GM18519 (cell line): ENCODE measurements at regions not wholly inside any gene's neighbourhood (a gene's known extent, or its start where the extent isn't known, plus 50 kb on each side); places are given as distances from the start of the nearest gene placed in this dataset.
"Not testable (repeated sequence)": the region's sequence is repeated elsewhere in the genome, so short reads cannot be mapped to it uniquely, and the experiment has no call there.

Experiments
- ATAC-seq: cut with Tn5 transposase; IDR thresholded peaks from one replicate; pipeline ENCODE4 v1.9.1; 2021; ENCODE audit warnings: mild to moderate bottlenecking, moderate library complexity; ENCODE audit not compliant: unreplicated experiment, low FRiP score

- ATAC-seq: no peak
Observed at GRCh38 chr2:75852639-75853038, 141.9 kb upstream of the GCFC2 start.

DNA sequence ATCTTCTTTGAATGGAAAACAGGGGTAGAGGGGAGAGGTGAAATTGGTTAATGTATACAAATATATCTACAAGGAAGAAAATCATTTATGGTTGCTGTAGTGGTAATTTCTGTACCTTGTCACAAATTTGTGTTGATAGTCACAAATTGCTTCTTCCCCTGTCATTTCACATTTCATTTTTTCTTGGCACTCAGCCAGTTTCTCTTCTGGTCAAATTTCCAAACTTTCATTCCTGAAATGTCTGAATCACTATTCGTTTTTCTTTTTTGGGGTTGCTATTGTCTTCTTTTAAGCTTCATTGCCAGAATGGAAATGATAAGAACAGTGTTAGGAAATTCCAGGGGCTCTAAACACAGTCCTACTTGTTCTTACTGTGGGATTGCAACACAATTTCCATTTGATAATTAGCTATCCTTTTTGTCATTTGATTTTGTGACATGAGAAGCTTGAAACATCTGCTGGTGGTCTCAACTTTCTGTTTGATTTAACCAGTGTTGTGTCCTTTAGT, 136.0 kb upstream of the GCFC2 start:
- no peak for ATAC-seq

- peak; percentile 72 for ATAC-seq
Observed at GRCh38 chr2:75844651-75845050, 133.9 kb upstream of the GCFC2 start.

GRCh38 chr2:75834588-75834987, 123.9 kb upstream of the GCFC2 start:
- not testable (repeated sequence) for ATAC-seq

GRCh38 chr2:75833386-75833785, 122.7 kb upstream of the GCFC2 start:
- no peak for ATAC-seq

DNA sequence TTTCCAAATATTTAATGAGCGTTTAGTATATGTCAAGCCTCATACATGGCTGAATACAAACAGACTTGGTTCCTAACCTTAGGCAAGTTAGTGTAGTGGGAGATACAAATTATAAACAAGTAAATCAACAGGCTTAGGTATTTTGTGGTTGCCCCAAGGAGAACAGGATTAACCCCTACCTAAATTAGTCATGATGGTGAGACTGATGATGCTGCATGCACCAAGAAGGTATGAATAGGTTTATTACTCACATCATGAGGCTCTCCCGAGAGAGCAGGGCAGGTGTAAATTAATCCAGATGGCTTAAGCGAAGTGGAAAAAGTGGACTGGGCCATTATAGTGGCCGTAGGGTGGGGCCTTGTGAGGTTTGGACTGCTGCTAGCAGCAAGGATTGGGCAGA, 118.1 kb upstream of the GCFC2 start:
- no peak for ATAC-seq

GRCh38 chr2:75823515-75823914, 112.8 kb upstream of the GCFC2 start:
- not testable (repeated sequence) for ATAC-seq

GRCh38 chr2:75822336-75822735, 111.6 kb upstream of the GCFC2 start:
- no peak for ATAC-seq

GRCh38 chr2:75820693-75821092, 110.0 kb upstream of the GCFC2 start:
- peak; percentile 82 for ATAC-seq

DNA sequence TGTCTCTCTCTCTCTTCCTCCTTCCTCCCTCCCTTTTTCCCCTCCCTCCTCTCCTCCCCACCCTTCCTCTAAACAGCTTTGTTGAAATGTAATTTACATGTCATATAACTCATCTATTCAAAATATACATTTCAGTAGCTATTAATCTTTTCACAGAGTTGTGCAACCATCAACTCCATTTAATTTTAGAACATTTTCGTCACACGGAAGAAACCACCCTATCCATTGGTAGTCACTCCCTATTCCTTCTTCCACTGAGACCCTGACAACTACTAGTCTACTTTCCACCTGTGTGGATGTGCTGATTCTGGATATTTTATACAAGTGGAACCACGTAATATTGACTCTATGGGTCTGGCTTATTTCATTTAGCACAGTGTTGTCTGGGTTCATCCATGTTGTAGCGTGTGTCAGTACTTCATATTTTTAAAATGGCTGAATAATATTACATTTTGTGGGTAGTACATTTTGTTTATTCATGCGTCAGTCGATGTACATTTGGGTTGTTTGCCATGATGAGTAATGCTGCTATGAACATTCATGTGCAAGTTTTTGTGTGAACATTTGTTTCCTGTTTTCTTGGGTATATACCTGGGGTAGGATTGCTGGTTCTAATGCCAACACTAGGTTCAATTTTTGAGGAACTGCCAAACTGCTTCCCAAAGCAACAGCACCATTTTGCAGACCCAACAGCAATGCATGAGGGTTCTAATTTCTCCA, 100.1 kb upstream of the GCFC2 start:
- no peak for ATAC-seq

DNA sequence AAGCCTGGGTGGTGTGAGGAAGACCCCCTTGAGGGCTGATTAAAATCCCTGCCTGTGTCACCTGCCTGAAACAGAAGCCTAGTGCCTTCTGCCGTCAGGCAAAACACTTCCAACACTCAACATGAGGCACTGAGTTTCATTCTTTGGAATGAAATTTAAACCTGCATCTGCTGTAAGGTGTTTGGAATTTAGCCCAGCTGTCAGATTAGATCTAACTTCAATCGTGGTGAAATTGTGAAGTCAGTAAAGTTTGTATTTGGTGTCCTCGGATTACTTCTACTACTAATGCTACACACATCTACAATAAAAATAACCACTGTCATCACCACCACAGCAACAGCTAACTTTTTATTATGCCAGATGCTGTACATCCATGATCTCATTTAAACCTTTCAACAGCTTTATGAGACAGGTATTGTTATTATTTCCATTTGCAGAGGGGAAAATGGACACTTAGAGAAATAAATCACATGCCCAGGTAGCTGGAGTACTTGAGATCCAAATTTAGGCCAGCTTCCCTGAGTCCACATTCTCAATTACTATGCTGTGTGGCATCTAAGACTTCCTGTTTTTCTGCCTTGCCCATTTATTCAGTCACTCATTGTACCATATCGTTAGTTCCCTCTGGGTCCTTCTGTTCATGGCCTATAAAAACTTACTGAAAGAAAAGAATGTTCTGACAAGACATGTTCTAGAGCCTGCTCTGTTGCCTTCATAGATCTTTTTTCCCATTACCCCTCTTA, 98.2 kb upstream of the GCFC2 start:
- ATAC-seq: no peak

- ATAC-seq: no peak
Observed at GRCh38 chr2:75807992-75808391, 97.3 kb upstream of the GCFC2 start.

DNA sequence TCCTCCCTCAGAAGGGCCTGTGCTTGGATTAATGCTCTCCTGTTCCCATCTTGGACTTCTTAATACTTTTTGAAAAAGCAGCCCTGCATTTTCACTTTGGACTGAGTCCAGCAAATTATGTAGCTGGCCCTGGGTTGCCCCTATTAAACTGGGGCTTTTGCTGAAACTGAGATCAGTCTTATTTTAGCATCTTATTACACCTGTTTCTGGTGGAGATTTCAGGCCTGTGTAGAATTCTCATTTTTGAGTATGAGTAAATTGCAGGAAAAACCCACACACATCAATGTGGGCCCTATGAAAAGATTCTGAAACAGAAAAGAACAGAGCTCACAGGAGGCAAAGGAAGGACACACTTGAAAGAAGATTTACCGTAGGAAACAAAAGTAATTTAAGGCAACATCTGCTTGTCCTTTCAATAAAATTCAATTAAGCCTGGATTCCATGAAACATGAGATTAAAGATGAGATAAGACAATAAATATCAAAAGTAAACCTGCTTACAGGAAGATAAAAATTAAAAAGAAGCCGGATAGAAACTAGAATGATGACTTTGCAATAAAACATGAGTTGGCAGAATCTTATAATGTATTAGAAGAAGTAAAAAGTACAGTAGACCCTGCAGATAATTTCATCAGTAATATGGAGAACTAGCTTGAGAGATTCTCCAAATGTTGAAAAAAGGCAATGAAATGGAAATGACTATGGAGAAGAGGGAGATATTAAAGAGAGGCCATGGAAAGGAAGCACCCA, 90.7 kb upstream of the GCFC2 start:
- peak; percentile 50 for ATAC-seq

GRCh38 chr2:75800456-75800855, 89.7 kb upstream of the GCFC2 start:
- peak; percentile 82 for ATAC-seq

GRCh38 chr2:75799859-75800258, 89.1 kb upstream of the GCFC2 start:
- ATAC-seq: no peak

GRCh38 chr2:75798569-75798968, 87.9 kb upstream of the GCFC2 start:
- no peak for ATAC-seq

- ATAC-seq: no peak
Observed at GRCh38 chr2:75792996-75793395, 82.3 kb upstream of the GCFC2 start.

- no peak for ATAC-seq
Observed at GRCh38 chr2:75792146-75792545, 81.4 kb upstream of the GCFC2 start.

- no peak for ATAC-seq
Observed at GRCh38 chr2:75790814-75791467, 80.2 kb upstream of the GCFC2 start.

GRCh38 chr2:75790121-75790813, 79.6 kb upstream of the GCFC2 start:
- ATAC-seq: no peak
